OCI-M2 (cell line): ENCODE measurements at regions not wholly inside any gene's neighbourhood (a gene's known extent, or its start where the extent isn't known, plus 50 kb on each side); places are given as distances from the start of the nearest gene placed in this dataset.

ENCODE experiments used
- DNase-seq: peaks from one replicate; lab custom pipeline; 2025; ENCODE audit not compliant: unreplicated experiment; lab: John Stamatoyannopoulos, UW

- no peak for DNase-seq
Observed at GRCh38 chr10:78756604-78757343, 312.0 kb upstream of the ZMIZ1 start.

GRCh38 chr10:78757344-78757925, 311.3 kb upstream of the ZMIZ1 start:
- no peak for DNase-seq

DNA sequence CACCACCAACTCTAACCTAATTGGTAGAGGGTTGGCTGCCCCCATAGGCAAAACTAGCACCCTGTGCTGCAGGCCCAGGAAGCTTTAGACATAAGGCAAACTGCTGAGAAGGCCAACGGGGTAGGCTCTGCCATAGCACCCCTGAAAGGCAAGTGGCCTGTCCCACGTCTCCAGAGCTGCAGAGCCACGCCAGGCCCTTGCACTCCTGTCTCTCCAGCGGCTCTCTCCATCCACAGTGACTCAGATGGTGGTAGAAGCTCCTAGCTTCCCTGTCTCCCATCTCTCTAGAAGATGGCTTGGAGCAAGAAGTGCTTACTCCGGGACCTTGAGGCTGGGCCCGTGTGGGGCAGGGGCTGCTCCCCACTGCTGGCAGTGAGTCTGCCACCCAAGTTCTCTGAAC, 310.6 kb upstream of the ZMIZ1 start:
- DNase-seq = no peak

GRCh38 chr10:78759456-78760120, 309.2 kb upstream of the ZMIZ1 start:
- no peak for DNase-seq

GRCh38 chr10:78760463-78761310, 308.1 kb upstream of the ZMIZ1 start:
- DNase-seq = no peak

DNA sequence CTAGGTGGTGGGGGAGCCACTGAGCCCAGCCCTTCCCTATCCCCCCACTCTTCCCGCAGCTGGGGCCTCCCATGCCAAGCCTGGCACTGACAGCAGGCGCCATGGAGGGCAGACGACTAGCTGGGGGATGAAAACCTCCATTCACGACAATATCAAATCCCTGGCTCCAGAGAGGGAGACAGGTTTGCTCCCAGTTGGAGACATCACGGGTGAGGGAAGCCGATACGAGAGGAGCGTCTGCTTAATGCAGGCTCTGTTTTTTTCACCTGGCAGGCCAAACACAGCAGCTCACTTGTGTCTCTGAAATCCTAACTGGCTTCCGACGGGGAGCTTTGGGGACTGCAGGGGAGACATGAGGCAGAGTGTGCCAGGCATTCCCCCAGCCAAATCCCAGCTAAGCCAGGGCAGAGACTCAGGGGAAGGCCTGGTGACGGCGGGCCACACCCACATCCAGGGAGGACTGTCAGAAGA, 307.4 kb upstream of the ZMIZ1 start:
- DNase-seq = no peak

- DNase-seq = no peak
Observed at GRCh38 chr10:78762086-78762630, 306.6 kb upstream of the ZMIZ1 start.

- DNase-seq = no peak
Observed at GRCh38 chr10:78763234-78763633, 305.5 kb upstream of the ZMIZ1 start.

GRCh38 chr10:78763651-78764395, 304.9 kb upstream of the ZMIZ1 start:
- DNase-seq = no peak

- no peak for DNase-seq
Observed at GRCh38 chr10:78764436-78764835, 304.3 kb upstream of the ZMIZ1 start.

DNA sequence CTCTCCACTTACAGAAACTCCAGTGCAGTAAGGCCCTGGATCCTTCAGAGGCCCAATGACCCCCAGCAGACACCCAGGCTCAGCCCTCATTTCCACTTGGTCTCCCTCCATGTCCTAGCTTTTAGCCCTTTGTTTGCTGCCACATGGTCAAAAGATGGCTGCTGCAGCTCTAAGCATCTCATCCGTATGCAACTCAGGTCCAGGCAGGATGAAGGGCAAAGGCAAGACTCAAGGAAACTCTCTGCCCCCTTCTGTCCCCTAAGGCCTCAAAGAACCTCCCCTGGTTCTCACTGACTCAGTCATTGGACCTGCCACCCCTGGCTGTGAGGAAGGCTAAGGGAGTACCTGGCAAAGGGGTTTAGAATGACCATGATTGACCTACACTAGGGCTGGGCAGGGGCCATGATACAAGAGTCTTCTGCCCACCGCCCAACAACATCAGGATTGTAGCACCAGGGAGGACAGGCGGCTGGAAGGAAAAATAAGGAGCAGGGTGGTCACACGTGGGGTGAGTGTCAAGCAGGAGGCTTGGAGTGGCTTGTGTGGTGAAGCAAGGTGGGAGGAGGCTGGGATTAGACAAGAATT, 303.8 kb upstream of the ZMIZ1 start:
- no peak for DNase-seq

GRCh38 chr10:78765726-78766335, 302.9 kb upstream of the ZMIZ1 start:
- DNase-seq = no peak

DNA sequence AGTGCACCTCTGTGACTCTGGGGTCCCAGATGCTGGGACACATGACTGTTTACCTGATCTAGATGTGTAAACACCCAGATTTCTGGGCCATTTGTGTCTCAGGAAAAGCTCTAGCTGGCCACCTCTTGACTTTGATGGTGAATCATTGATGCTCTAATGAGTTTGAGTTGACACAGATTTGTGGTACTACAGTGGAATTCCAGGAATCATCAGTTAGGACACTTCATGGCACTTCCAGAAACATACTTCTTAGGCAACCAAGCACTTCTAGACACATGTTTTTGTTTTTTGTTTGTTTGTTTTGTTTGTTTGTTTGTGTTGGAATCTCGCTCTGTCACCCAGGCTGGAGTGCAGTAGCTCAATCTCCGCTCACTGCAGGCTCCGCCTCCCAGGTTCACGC, 302.2 kb upstream of the ZMIZ1 start:
- no peak for DNase-seq

DNA sequence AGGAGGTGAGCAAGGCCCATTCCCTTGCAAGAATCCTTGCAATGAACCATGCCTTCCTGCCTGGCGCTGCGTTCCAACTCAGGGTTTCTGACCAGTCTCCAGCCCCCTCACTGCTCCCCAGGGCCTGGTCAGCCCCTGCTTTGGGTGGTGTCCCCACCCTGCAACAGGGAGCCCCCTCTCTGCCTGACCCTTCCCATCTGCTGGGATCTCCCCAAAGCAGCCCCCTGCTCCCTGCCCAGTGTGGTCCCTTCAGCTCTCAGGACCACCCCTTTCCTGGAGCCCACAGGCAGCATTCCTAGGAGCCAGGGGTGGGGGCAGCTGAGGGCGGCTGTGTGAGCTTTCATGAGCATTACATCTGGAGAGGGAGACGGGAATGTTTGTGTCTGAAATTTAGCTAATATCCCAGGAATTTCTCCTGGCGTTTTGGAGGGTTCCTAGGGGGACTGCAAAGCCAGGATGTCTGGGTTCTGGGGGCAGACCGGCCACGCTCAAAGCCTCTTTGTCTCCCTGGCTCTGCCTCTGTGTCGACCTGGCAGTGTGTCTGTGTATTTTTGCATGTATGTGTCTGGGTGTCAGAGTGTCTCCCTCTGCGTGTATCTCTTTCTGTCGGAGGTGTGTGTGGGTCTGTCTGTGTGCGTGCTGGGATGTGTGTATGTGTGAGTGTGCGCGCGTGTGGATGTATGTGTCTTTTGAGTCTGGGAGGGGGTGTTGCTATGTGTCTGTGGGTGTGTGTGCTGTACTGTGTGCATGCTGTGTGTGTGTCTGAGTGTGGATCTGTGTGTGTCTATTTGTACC, 300.5 kb upstream of the ZMIZ1 start:
- DNase-seq = no peak

DNA sequence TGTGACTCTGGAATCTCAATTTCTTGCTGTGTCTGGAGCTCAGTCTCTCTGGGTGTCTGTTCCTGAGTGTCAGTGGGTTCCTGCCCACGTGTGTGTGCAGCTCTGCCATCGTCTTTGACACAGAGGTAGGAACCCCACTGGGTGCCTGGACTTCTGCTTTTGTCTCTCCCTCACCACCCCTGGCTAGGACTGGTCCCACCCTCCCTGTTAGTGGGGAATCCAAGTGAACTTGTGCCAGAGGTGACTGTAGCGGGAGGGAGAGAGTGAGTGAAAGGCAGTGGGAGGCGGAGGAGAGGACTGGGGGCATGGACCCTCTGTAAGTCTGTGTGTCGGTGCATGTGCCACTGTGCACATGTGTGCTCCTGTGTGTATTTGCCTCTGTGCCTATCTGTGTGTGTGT, 299.9 kb upstream of the ZMIZ1 start:
- DNase-seq = no peak

- no peak for DNase-seq
Observed at GRCh38 chr10:78769526-78769925, 299.2 kb upstream of the ZMIZ1 start.

DNA sequence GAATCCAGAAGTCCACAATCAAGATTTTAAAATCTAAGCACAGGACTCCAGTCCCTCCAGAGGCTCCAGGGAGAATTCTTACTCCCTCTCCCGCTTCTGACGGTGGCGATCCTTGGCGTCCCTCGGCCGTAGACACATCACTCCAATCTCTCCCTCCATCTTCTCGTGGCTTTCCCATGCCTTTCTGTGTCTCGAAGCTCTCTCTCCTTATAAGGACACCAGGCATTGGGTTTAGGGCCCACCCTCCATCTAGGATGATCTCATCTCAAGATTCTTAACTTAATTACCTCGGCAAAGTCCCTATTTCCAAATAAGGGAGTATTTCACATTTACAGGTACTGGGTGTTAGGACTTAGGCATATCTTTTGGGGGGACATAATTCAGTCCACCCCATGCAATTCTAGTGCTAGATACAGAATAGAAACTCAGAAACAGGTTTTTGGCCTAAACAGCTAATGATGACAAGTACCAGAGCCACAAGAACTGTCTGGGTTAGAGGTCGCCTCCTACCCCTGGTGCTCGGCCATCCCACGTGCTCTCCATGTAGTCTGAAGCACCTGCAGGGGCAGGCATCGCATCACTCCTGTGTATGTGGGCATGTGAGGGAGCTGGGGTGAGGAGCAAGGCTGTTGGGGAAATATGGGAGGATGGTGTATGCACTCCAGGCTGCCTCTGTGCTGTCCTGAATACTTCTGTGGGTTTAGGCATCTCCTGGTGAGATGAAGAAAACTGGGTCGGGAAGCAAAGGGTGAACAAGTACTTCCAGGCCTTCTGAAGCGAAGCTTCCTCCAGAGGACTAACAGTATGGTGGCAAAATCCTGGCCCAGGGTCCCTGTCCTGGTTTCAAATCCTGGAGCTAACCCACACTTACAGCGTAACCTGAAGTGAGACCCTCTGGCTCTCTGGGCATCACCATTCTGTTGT, 298.3 kb upstream of the ZMIZ1 start:
- no peak for DNase-seq

GRCh38 chr10:78771260-78771659, 297.5 kb upstream of the ZMIZ1 start:
- DNase-seq = no peak
